HG03039 (cell line): ENCODE measurements at regions not wholly inside any gene's neighbourhood (a gene's known extent, or its start where the extent isn't known, plus 50 kb on each side); places are given as distances from the start of the nearest gene placed in this dataset.

Experiments used
- ATAC-seq: cut with Tn5 transposase; IDR thresholded peaks from one replicate; pipeline ENCODE4 v1.9.1; 2021; ENCODE audit warnings: mild to moderate bottlenecking, moderate library complexity; ENCODE audit not compliant: unreplicated experiment

DNA sequence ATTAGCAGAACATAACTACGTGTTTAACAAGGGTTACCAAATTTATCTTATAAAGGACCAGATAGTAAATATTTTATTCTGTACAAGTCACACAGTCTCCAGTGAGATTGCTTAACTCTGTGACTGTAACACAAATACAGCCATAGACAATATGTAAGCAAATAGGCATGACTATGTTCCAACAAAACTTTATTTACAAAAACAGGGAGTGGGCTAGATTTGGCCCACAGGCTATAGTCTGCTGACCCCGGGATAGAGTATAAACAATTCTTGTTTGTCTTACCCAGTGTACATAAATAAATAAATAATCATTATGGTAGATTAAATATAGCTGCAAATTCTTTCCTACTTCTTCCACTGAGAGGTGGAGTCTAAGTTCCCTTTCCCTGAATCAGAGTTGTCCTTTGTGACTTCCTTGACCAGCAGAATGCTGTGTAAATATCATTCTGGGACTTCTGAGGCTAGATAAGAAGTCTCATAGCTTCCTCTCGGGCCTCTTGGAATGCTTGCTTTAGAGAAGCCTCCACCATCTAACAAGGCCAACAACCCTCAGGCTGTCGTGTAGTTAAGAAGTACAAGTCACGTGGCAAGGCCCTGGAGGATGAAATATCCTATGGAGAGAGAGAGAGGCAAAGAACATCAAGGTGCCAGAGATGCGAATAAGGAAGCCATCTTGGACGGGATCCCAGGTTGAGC is 59.1 kb upstream of the TMEM244 start:
- no peak for ATAC-seq

DNA sequence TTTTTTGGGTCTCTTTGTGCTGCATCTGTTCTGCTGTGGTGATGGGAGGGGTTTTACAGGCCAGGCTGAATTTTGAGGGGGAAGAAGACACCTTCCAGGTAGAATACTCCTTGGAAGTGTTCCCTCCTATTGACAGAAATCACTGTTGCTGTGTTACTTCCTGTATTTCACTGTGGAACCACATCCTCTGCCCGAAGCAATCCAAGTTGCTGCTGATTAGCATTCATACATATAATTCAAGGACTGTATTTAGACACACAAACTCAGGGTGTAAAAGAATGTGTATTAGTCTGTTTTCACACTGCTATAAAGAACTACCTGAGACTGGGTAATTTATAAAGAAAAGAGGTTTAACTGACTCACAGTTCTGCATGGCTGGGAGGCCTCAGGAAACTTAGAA is 50.6 kb upstream of the TMEM244 start:
- no peak for ATAC-seq
